Naive B cell (primary cell): ENCODE measurements at regions not wholly inside any gene's neighbourhood (a gene's known extent, or its start where the extent isn't known, plus 50 kb on each side); places are given as distances from the start of the nearest gene placed in this dataset.
"Not testable (repeated sequence)": the region's sequence is repeated elsewhere in the genome, so short reads cannot be mapped to it uniquely, and the experiment has no call there.

Experiments used
- ATAC-seq, 2 donors: fragments of 150-1000 bp; cut with Tn5 transposase; 2 replicates each; pipeline ENCODE4 v1.10.0; 2021; ENCODE audit warnings: low read depth in 2 of 2, mild to moderate bottlenecking in 2 of 2, moderate library complexity in 2 of 2
- DNase-seq: peaks from one replicate; pipeline ENCODE4 v3.0.0; 2022
- H3K27ac Mint-ChIP-seq, 6 donors: one replicate each; pipeline ENCODE4 v1.8.0; 2020 to 2022; ENCODE audit warnings: mild to moderate bottlenecking in 6 of 6, mixed read lengths in 6 of 6, moderate library complexity in 5 of 6, inconsistent platforms in 2 of 6
- H3K27me3 Mint-ChIP-seq, 3 donors: one replicate each; pipeline ENCODE4 v1.8.0; 2021 to 2022; ENCODE audit warnings: mixed read lengths in 3 of 3, mild to moderate bottlenecking in 1 of 3
- H3K36me3 Mint-ChIP-seq, 2 donors: one replicate each; pipeline ENCODE4 v1.8.0; 2020 to 2022; ENCODE audit warnings: mixed read lengths in 2 of 2, inconsistent platforms in 1 of 2, mild to moderate bottlenecking in 1 of 2
- H3K4me1 Mint-ChIP-seq, 3 donors: one replicate each; pipeline ENCODE4 v1.8.0; 2020 to 2022; ENCODE audit warnings: mixed read lengths in 3 of 3, inconsistent platforms in 1 of 3, mild to moderate bottlenecking in 1 of 3, moderate library complexity in 1 of 3
- H3K4me3 Mint-ChIP-seq, 8 donors: one replicate each; pipeline ENCODE4 v1.8.0; 2020 to 2022; ENCODE audit warnings: mild to moderate bottlenecking in 8 of 8, mixed read lengths in 8 of 8, moderate library complexity in 8 of 8, inconsistent platforms in 2 of 8
- H3K9me3 Mint-ChIP-seq, 7 donors: one replicate each; pipeline ENCODE4 v1.8.0; 2020 to 2022; ENCODE audit warnings: mixed read lengths in 7 of 7, mild to moderate bottlenecking in 5 of 7, inconsistent platforms in 2 of 7, moderate library complexity in 1 of 7

- Mint-ChIP-seq H3K4me1 (no peaks in the 10 kb centered on the region), H3K9me3 (no peaks in the 10 kb centered on the region), H3K36me3 (peaks cover 0 to 2% of the 10 kb centered on the region in 2 donors), H3K27me3 (peaks cover 13 to 36% (median 35%) of the 10 kb centered on the region in 3 donors), H3K4me3 (no peak overlapping the region), H3K27ac (no peak overlapping the region)
- DNase-seq = no peak
- ATAC-seq = no peak
Observed at GRCh38 chr1:157356601-157357000, 195.7 kb downstream of the FCRL5 start.

GRCh38 chr1:157353546-157353945 lies 198.8 kb downstream of the FCRL5 start:
- H3K4me1 Mint-ChIP-seq = no peaks in the 10 kb centered on the region
- peaks cover 0 to 12% of the 10 kb centered on the region in 2 donors for H3K36me3 Mint-ChIP-seq
- peaks cover 0 to 7% (median 0%) of the 10 kb centered on the region in 7 donors for H3K9me3 Mint-ChIP-seq
- DNase-seq = no peak
- H3K27ac Mint-ChIP-seq = no peak overlapping the region
- no peak for ATAC-seq
- H3K27me3 Mint-ChIP-seq = peaks cover 33 to 35% (median 34%) of the 10 kb centered on the region in 3 donors
- H3K4me3 Mint-ChIP-seq = no peak overlapping the region

- ATAC-seq (no peak), DNase-seq (no peak)
- Mint-ChIP-seq H3K4me1 (no peaks in the 10 kb centered on the region), H3K4me3 (no peak overlapping the region), H3K27ac (no peak overlapping the region), H3K36me3 (peaks cover 0 to 13% of the 10 kb centered on the region in 2 donors), H3K27me3 (peaks cover 37 to 38% (median 37%) of the 10 kb centered on the region in 3 donors), H3K9me3 (peaks cover 0 to 9% (median 0%) of the 10 kb centered on the region in 7 donors)
Observed at GRCh38 chr1:157352817-157353408, 199.4 kb downstream of the FCRL5 start.

- Mint-ChIP-seq H3K27ac (no peak overlapping the region), H3K27me3 (peaks cover 37 to 43% (median 39%) of the 10 kb centered on the region in 3 donors), H3K36me3 (peaks cover 0 to 13% of the 10 kb centered on the region in 2 donors), H3K4me1 (no peaks in the 10 kb centered on the region), H3K4me3 (no peak overlapping the region), H3K9me3 (peaks cover 0 to 9% (median 0%) of the 10 kb centered on the region in 7 donors)
- no peak for DNase-seq
- no peak for ATAC-seq
Observed at GRCh38 chr1:157352216-157352615, 200.1 kb downstream of the FCRL5 start.

- not testable (repeated sequence) for H3K27ac Mint-ChIP-seq, H3K4me1 Mint-ChIP-seq, ATAC-seq, H3K4me3 Mint-ChIP-seq, DNase-seq
- Mint-ChIP-seq H3K36me3 (peaks cover 0 to 13% of the 10 kb centered on the region in 2 donors), H3K27me3 (peaks cover 40 to 47% (median 44%) of the 10 kb centered on the region in 3 donors), H3K9me3 (peaks cover 0 to 12% (median 0%) of the 10 kb centered on the region in 7 donors)
Observed at GRCh38 chr1:157351800-157352199, 200.5 kb downstream of the FCRL5 start.

- H3K9me3 Mint-ChIP-seq = peaks cover 0 to 34% (median 1%) of the 10 kb centered on the region in 7 donors
- no peaks in the 10 kb centered on the region for H3K4me1 Mint-ChIP-seq
- DNase-seq (no peak), ATAC-seq (no peak)
- H3K27me3 Mint-ChIP-seq = peaks cover 60 to 67% (median 62%) of the 10 kb centered on the region in 3 donors
- no peak overlapping the region for H3K27ac Mint-ChIP-seq
- peaks cover 0 to 26% of the 10 kb centered on the region in 2 donors for H3K36me3 Mint-ChIP-seq
- H3K4me3 Mint-ChIP-seq = peak overlapping the region in 1 of 8 donors; percentile 18
Observed at GRCh38 chr1:157348538-157349480, 203.5 kb downstream of the FCRL5 start.

GRCh38 chr1:157347506-157347905 lies 204.8 kb downstream of the FCRL5 start:
- H3K27ac Mint-ChIP-seq = no peak overlapping the region
- no peaks in the 10 kb centered on the region for H3K4me1 Mint-ChIP-seq
- peaks cover 0 to 34% (median 1%) of the 10 kb centered on the region in 7 donors for H3K9me3 Mint-ChIP-seq
- DNase-seq (no peak), ATAC-seq (no peak)
- H3K27me3 Mint-ChIP-seq = peaks cover 51 to 64% (median 55%) of the 10 kb centered on the region in 3 donors
- peaks cover 0 to 26% of the 10 kb centered on the region in 2 donors for H3K36me3 Mint-ChIP-seq
- no peak overlapping the region for H3K4me3 Mint-ChIP-seq

GRCh38 chr1:157337785-157338184 lies 199.6 kb upstream of the ETV3 start:
- DNase-seq, H3K4me3 Mint-ChIP-seq, H3K36me3 Mint-ChIP-seq, H3K4me1 Mint-ChIP-seq, H3K27ac Mint-ChIP-seq, ATAC-seq: not testable (repeated sequence)
- Mint-ChIP-seq H3K9me3 (peaks cover 0 to 15% (median 8%) of the 10 kb centered on the region in 7 donors), H3K27me3 (peaks cover 30 to 53% (median 39%) of the 10 kb centered on the region in 3 donors)

GRCh38 chr1:157335056-157335455 lies 196.9 kb upstream of the ETV3 start:
- H3K4me3 Mint-ChIP-seq = no peak overlapping the region
- no peaks in the 10 kb centered on the region for H3K4me1 Mint-ChIP-seq
- ATAC-seq (no peak), DNase-seq (no peak)
- peaks cover 37 to 56% (median 49%) of the 10 kb centered on the region in 3 donors for H3K27me3 Mint-ChIP-seq
- H3K36me3 Mint-ChIP-seq = no peaks in the 10 kb centered on the region
- H3K27ac Mint-ChIP-seq = no peak overlapping the region
- peaks cover 0 to 27% (median 12%) of the 10 kb centered on the region in 7 donors for H3K9me3 Mint-ChIP-seq

GRCh38 chr1:157334041-157334440 lies 195.8 kb upstream of the ETV3 start:
- H3K4me3 Mint-ChIP-seq = no peak overlapping the region
- no peak for DNase-seq
- ATAC-seq = no peak
- H3K27me3 Mint-ChIP-seq = peaks cover 35 to 49% (median 41%) of the 10 kb centered on the region in 3 donors
- no peak overlapping the region for H3K27ac Mint-ChIP-seq
- no peaks in the 10 kb centered on the region for H3K4me1 Mint-ChIP-seq
- no peaks in the 10 kb centered on the region for H3K36me3 Mint-ChIP-seq
- peaks cover 0 to 28% (median 16%) of the 10 kb centered on the region in 7 donors for H3K9me3 Mint-ChIP-seq

- Mint-ChIP-seq H3K27me3 (peaks cover 34 to 38% (median 37%) of the 10 kb centered on the region in 3 donors), H3K9me3 (peaks cover 0 to 22% (median 8%) of the 10 kb centered on the region in 7 donors)
- not testable (repeated sequence) for H3K4me1 Mint-ChIP-seq, H3K36me3 Mint-ChIP-seq, H3K27ac Mint-ChIP-seq, DNase-seq, ATAC-seq, H3K4me3 Mint-ChIP-seq
Observed at GRCh38 chr1:157330177-157330576, 192.0 kb upstream of the ETV3 start.

- not testable (repeated sequence) for DNase-seq, H3K27ac Mint-ChIP-seq, H3K4me1 Mint-ChIP-seq, ATAC-seq, H3K36me3 Mint-ChIP-seq, H3K4me3 Mint-ChIP-seq
- H3K9me3 Mint-ChIP-seq = peaks cover 0 to 31% (median 15%) of the 10 kb centered on the region in 7 donors
- H3K27me3 Mint-ChIP-seq = peaks cover 26 to 45% (median 35%) of the 10 kb centered on the region in 3 donors
Observed at GRCh38 chr1:157328120-157328519, 189.9 kb upstream of the ETV3 start.

GRCh38 chr1:157326173-157326859 lies 188.1 kb upstream of the ETV3 start:
- ATAC-seq (no peak), DNase-seq (no peak)
- Mint-ChIP-seq H3K36me3 (no peaks in the 10 kb centered on the region), H3K4me1 (no peaks in the 10 kb centered on the region), H3K27ac (no peak overlapping the region), H3K4me3 (no peak overlapping the region), H3K27me3 (peaks cover 30 to 47% (median 34%) of the 10 kb centered on the region in 3 donors), H3K9me3 (peaks cover 0 to 36% (median 19%) of the 10 kb centered on the region in 7 donors)
